ENCODE measurements at regions not wholly inside any gene's neighbourhood (a gene's known extent, or its start where the extent isn't known, plus 50 kb on each side); places are given as distances from the start of the nearest gene placed in this dataset.
A peak's percentile ranks its signal among the peaks of the same experiment; 100 is the strongest.

GRCh38 chr3:182215881-182216280 lies 504.2 kb downstream of the SOX2 start:
- TF ChIP-seq RAD21 (IDR thresholded peaks at IDR 0.05; ENCODE audit: low read length), result no peak
- no peak for TF ChIP-seq POLR2A (IDR thresholded peaks at IDR 0.05; ENCODE audit: low read depth, low read length)
- no peak for TF ChIP-seq CTCF (conservative IDR thresholded peaks at IDR 0.05; ENCODE audit: low read depth, low read length)
- TF ChIP-seq FOS (IDR thresholded peaks at IDR 0.05; ENCODE audit: low read depth, low read length), result no peak
- no peak for TF ChIP-seq BHLHE40 (IDR thresholded peaks at IDR 0.05; ENCODE audit: low read depth, low read length)
- no peak for TF ChIP-seq USF2 (IDR thresholded peaks at IDR 0.05; ENCODE audit: low read depth, low read length)
- 0 out of 2 replicates have a peak, but pooled peaks have one; percentile 39 for TF ChIP-seq MAFK (IDR thresholded peaks at IDR 0.05; ENCODE audit: low read depth, low read length)
- no peak for TF ChIP-seq MXI1 (IDR thresholded peaks at IDR 0.05; ENCODE audit: borderline replicate concordance, low read depth, low read length)
- TF ChIP-seq NFE2L2 (IDR thresholded peaks at IDR 0.05; ENCODE audit: low read depth, low read length), result no peak
- no peak for TF ChIP-seq CHD1 (IDR thresholded peaks at IDR 0.05; ENCODE audit: low read depth, low read length)
- TF ChIP-seq MAZ (IDR thresholded peaks at IDR 0.05; ENCODE audit: borderline replicate concordance, low read depth, low read length), result no peak
- TF ChIP-seq RCOR1 (IDR thresholded peaks at IDR 0.05; ENCODE audit: insufficient replicate concordance, low read length), result no peak
